Stimulated activated naive B cell treated with anti-CD40 and anti-IgM and Interleukin-4, amounts not matched to agents 10 μg/mL and 1 μg/mL and 100 μg/mL, for 72 hours (primary cell): ENCODE measurements at regions not wholly inside any gene's neighbourhood (a gene's known extent, or its start where the extent isn't known, plus 50 kb on each side); places are given as distances from the start of the nearest gene placed in this dataset.
"Not testable (repeated sequence)": the region's sequence is repeated elsewhere in the genome, so short reads cannot be mapped to it uniquely, and the experiment has no call there.

Experiments used
- ATAC-seq, 2 donors: fragments of 150-1000 bp; cut with Tn5 transposase; replicated peaks; 2 replicates each; pipeline ENCODE4 v1.10.0; 2021; ENCODE audit warnings: moderate library complexity in 1 of 2
- DNase-seq: peaks from one replicate; pipeline ENCODE4 v3.0.0; 2021
- H3K27ac Mint-ChIP-seq: one replicate; pipeline ENCODE4 v1.8.0; 2022; ENCODE audit warnings: mild to moderate bottlenecking, mixed read lengths
- H3K27me3 Mint-ChIP-seq, 2 donors: one replicate each; pipeline ENCODE4 v1.8.0; 2022; ENCODE audit warnings: mixed read lengths in 2 of 2
- H3K36me3 Mint-ChIP-seq, 2 donors: one replicate each; pipeline ENCODE4 v1.8.0; 2022; ENCODE audit warnings: mixed read lengths in 2 of 2, mild to moderate bottlenecking in 1 of 2
- H3K4me1 Mint-ChIP-seq, 2 donors: one replicate each; pipeline ENCODE4 v1.8.0; 2022; ENCODE audit warnings: mixed read lengths in 2 of 2, mild to moderate bottlenecking in 1 of 2
- H3K4me3 Mint-ChIP-seq, 2 donors: one replicate each; pipeline ENCODE4 v1.8.0; 2022; ENCODE audit warnings: mild to moderate bottlenecking in 2 of 2, mixed read lengths in 2 of 2, moderate library complexity in 1 of 2
- H3K9me3 Mint-ChIP-seq, 2 donors: one replicate each; pipeline ENCODE4 v1.8.0; 2022; ENCODE audit warnings: mixed read lengths in 2 of 2, mild to moderate bottlenecking in 1 of 2

DNA sequence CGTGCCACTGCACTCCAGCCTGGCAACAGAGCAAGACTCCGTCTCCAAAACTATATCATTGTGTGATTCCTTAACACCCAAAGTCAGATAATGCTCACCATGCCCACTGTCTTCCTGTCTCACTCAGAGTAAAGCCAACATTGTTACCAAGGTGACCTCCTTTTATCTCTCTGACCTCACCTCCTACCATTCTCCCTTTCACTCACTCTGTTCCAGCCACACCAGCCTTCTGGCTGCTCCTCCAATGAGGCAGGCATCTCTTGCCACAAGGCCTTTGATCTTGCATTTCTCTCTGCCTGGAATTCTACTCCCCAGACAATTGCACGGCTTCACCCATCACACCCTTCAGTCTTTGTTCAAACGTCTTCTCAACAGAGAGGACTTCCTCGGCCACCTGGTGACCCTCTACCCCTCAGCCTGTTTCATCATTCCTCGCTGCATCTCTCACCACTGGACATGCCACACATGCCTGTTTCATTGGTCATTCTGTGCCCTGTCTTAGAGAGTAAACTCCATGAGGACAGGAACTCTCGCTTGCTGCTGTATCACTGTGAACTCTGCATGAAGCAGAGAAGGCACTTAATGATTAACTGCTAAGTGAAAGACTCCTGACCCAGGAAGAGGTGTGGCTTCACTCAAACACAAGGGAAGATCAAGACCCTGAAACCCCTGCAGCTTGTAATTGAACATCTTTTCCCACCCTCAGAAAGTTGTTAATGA is 67.1 kb upstream of the CAPZB start:
- peaks cover 0 to 8% of the 10 kb centered on the region in 2 donors for H3K27me3 Mint-ChIP-seq
- H3K4me1 Mint-ChIP-seq: no peaks in the 10 kb centered on the region
- no peak overlapping the region for H3K4me3 Mint-ChIP-seq
- DNase-seq (no peak), ATAC-seq (no peak)
- no peak overlapping the region for H3K27ac Mint-ChIP-seq
- H3K9me3 Mint-ChIP-seq: peaks cover 6 to 11% of the 10 kb centered on the region in 2 donors
- H3K36me3 Mint-ChIP-seq: peaks cover 5 to 10% of the 10 kb centered on the region in 2 donors

GRCh38 chr1:19551837-19552236 is 66.5 kb upstream of the CAPZB start:
- not testable (repeated sequence) for H3K27me3 Mint-ChIP-seq, H3K4me3 Mint-ChIP-seq, H3K4me1 Mint-ChIP-seq, H3K36me3 Mint-ChIP-seq, DNase-seq, ATAC-seq, H3K27ac Mint-ChIP-seq
- H3K9me3 Mint-ChIP-seq: peaks cover 6 to 11% of the 10 kb centered on the region in 2 donors

DNA sequence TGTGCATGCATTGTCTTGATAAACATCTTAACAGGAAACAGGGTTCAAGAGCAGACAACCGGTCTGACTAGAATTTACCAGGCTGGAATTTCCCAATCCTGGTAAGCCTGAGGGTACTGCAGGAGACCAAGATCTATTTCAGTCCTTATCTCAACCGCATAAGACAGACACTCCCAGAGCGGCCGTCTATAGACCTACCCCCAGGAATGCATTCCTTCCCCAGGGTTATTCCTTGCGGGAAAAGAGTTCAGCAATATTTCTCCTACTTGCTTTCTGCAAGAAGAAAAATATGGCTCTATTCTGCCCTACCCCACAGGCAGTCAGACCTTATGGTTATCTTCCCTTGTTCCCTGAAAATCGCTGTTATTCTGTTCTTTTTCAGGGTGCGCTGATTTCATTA is 65.1 kb upstream of the CAPZB start:
- H3K4me1 Mint-ChIP-seq, H3K36me3 Mint-ChIP-seq, H3K27me3 Mint-ChIP-seq, DNase-seq, H3K27ac Mint-ChIP-seq, H3K4me3 Mint-ChIP-seq, ATAC-seq: not testable (repeated sequence)
- H3K9me3 Mint-ChIP-seq: peaks cover 6 to 18% of the 10 kb centered on the region in 2 donors

DNA sequence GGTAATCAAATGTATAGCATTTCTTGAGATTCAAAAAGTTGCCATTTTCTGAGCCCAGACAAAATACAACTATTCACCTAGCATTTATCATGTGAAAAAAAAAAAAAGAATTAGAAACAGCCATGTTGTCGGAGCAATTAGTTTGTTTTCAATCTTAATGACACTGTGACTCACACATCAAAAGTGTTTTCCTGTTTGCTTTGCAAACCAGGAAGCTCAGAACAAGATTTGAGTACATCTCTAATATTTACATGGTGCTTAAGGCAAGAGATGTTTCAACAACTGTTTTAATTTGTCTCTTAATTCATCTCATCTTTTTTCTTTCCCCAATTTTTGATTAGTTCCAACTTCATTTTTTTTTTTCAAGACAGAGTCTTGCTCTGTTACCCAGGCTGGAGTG is 62.5 kb upstream of the CAPZB start:
- Mint-ChIP-seq H3K27me3 (peaks cover 3 to 8% of the 10 kb centered on the region in 2 donors), H3K9me3 (peaks cover 6 to 18% of the 10 kb centered on the region in 2 donors), H3K36me3 (peaks cover 6 to 10% of the 10 kb centered on the region in 2 donors), H3K4me1 (no peaks in the 10 kb centered on the region), H3K4me3 (no peak overlapping the region), H3K27ac (no peak overlapping the region)
- ATAC-seq: no peak
- DNase-seq: no peak

DNA sequence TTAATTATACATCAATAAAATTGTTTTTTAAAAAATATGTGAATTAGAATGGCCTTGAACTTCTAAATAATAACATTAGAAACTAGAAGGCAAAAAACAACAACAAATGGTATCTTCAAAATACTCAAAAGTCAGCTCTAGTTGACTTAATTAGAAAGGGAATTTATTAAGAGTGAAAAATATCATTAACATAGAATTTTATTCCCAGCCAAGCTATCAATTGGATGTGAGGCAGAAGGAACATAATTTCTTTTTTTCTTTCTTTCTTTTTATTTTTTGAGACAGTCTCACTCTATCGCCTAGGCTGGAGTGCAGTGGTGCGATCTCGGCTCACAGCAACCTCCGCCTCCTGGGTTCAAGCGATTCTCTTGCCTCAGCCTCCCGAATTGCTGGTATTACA is 51.2 kb upstream of the CAPZB start:
- DNase-seq (no peak), ATAC-seq (no peak)
- H3K9me3 Mint-ChIP-seq: peaks cover 5 to 10% of the 10 kb centered on the region in 2 donors
- H3K4me1 Mint-ChIP-seq: no peaks in the 10 kb centered on the region
- H3K27ac Mint-ChIP-seq: no peak overlapping the region
- H3K36me3 Mint-ChIP-seq: peaks cover 8 to 10% of the 10 kb centered on the region in 2 donors
- no peak overlapping the region for H3K4me3 Mint-ChIP-seq
- no peaks in the 10 kb centered on the region for H3K27me3 Mint-ChIP-seq

DNA sequence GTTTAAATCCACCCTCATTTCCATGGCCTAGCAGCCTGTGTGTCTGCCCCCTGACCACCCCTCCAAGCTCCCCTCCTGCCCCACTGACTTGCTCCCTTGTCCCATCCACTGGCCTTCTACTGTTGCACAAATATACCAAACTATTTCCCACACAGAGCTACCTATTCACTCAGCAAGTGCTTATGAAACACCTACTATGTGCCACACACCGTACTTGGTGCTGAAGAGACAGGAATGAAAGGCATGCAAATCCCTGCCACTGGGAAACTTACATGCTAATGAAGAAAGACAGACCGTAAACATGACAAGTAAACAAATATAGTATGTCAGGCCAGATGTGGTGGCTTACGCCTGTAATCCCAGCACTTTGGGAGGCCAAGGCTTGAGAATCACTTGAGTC is 49.9 kb upstream of the CAPZB start:
- Mint-ChIP-seq H3K36me3 (peaks cover 8 to 10% of the 10 kb centered on the region in 2 donors), H3K9me3 (peaks cover 8 to 14% of the 10 kb centered on the region in 2 donors), H3K4me3 (no peak overlapping the region), H3K27ac (no peak overlapping the region), H3K4me1 (no peaks in the 10 kb centered on the region), H3K27me3 (no peaks in the 10 kb centered on the region)
- DNase-seq (no peak), ATAC-seq (no peak)
